H1 (cell line): ENCODE measurements at regions not wholly inside any gene's neighbourhood (a gene's known extent, or its start where the extent isn't known, plus 50 kb on each side); places are given as distances from the start of the nearest gene placed in this dataset.

Source experiments
- GABPA ChIP-seq: IDR thresholded peaks from 2 replicates; pipeline ENCODE4 v1.6.1; 2011; ENCODE audit warnings: mild to moderate bottlenecking, low read length, moderate library complexity, borderline replicate concordance; ENCODE audit not compliant: insufficient read depth
- JUND ChIP-seq: IDR thresholded peaks from 2 replicates; pipeline ENCODE4 v1.6.1; 2011; ENCODE audit warnings: mild to moderate bottlenecking, improper control_type of control experiment, low read length
- POLR2A ChIP-seq, 2 experiments: IDR thresholded peaks; 1 replicate in 1 of 2; 2 replicates in 1 of 2; pipeline ENCODE4 v1.6.1; 2011; ENCODE audit warnings: low read depth in 2 of 2, low read length in 2 of 2, mild to moderate bottlenecking in 2 of 2; ENCODE audit errors: control extremely low read depth in 1 of 2
- RBBP5 ChIP-seq: IDR thresholded peaks from 2 replicates; pipeline ENCODE4 v1.7.1; 2012; ENCODE audit warnings: low read depth, mild to moderate bottlenecking, inconsistent platforms, low read length, moderate library complexity, borderline replicate concordance
- SP4 ChIP-seq: IDR thresholded peaks from 2 replicates; pipeline ENCODE4 v1.6.1; 2012; ENCODE audit warnings: low read length, inconsistent platforms
- SUZ12 ChIP-seq: fragments of 200-600 bp; sonication (generic); IDR thresholded peaks from 2 replicates; pipeline ENCODE4 v1.6.1; 2012; ENCODE audit warnings: mild to moderate bottlenecking, inconsistent platforms, low read length, moderate library complexity, mixed read lengths
- TF ChIP-seq, protein P1 (sequence below), 3 experiments: IDR thresholded peaks; 1 replicate in 2 of 3; 2 replicates in 1 of 3; pipeline versions ENCODE4 v1.5.1 to v1.6.1; 2011; ENCODE audit warnings: low read length in 3 of 3, mild to moderate bottlenecking in 3 of 3, inconsistent platforms in 2 of 3, low read depth in 1 of 3, moderate library complexity in 1 of 3; ENCODE audit not compliant: insufficient read depth in 1 of 3; ENCODE audit errors: control extremely low read depth in 1 of 3

DNA sequence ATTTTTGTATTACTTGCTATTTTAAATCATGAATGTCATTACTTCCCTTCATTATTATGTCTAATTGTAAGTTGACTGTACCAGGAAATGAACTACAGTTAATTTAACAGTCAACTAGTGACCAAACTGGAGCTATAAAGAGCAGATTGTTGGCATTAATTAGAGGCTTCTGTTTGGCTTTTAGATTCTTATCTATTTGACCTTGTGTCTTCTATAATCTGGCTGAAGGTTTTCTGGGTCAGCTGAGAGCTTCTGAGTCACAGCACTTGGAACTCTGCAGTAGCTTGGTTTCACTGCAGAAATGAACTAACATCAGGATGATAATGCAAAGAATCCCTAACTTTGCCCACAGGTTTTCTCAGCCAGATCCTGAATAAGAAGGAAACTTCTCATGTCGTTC, 169.2 kb upstream of the LEF1 start:
- TF ChIP-seq SP4 (no peak), GABPA (no peak), JUND (no peak), RBBP5 (no peak), SUZ12 (no peak), POLR2A (IDR thresholded peaks at IDR 0.05; ENCODE audit: control extremely low read depth in 1 of 2, low read depth in 2 of 2, low read length in 2 of 2) (no peak)
- TF ChIP-seq, protein P1, sequence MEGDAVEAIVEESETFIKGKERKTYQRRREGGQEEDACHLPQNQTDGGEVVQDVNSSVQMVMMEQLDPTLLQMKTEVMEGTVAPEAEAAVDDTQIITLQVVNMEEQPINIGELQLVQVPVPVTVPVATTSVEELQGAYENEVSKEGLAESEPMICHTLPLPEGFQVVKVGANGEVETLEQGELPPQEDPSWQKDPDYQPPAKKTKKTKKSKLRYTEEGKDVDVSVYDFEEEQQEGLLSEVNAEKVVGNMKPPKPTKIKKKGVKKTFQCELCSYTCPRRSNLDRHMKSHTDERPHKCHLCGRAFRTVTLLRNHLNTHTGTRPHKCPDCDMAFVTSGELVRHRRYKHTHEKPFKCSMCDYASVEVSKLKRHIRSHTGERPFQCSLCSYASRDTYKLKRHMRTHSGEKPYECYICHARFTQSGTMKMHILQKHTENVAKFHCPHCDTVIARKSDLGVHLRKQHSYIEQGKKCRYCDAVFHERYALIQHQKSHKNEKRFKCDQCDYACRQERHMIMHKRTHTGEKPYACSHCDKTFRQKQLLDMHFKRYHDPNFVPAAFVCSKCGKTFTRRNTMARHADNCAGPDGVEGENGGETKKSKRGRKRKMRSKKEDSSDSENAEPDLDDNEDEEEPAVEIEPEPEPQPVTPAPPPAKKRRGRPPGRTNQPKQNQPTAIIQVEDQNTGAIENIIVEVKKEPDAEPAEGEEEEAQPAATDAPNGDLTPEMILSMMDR (IDR thresholded peaks at IDR 0.05; ENCODE audit: control extremely low read depth in 1 of 3, insufficient read depth in 1 of 3, low read depth in 1 of 3, low read length in 3 of 3), result no peak
